ENCODE measurements at regions not wholly inside any gene's neighbourhood (a gene's known extent, or its start where the extent isn't known, plus 50 kb on each side); places are given as distances from the start of the nearest gene placed in this dataset.

DNA sequence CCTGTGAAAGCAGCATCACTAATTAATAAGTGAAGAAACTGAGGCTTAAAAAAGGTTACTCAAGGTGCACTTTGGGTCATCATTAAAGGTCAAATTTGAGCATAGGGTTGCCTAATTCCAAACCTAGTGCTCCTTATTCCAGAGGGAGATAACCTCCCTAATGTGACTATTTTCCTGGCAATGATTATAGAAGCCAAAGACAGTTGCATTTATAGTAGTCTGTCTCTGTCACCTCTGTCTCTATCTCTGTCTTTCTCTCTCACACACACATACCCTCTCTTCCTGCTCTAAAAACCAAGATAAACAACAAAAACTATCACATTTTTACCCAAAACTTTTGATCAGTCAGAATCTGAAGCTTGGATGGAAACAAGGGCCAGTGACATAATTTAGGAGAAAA lies 172.0 kb upstream of the LMCD1 start:
- in situ Hi-C loops (cut with MboI; ENCODE audit: low pct_unique_long_range_greater_than_20kb, low sequenced_read_pairs, unreplicated experiment) = no loop called here
- DNase-seq (ENCODE audit: low spot score) = no peak
- TF ChIP-seq CTCF (IDR thresholded peaks at IDR 0.05; ENCODE audit: extremely low read depth, insufficient read depth, missing control alignments) = no peak

DNA sequence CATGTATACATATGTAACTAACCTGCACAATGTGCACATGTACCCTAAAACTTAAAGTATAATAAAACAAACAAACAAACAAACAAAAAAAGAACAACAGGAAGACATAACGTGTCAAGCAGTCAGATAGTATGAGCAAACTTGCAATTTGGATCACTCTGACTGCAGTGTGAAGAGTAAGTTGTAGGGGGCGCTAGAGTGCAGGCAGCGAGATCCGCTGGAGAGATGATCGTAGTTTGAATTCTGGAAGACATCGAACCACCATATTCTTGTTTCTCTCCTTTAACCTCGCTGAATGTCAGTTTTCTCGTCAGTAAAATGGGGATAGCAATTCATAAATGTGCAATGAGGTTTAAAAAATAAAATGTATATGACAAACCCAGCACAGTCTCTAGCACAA lies 165.2 kb upstream of the LMCD1 start:
- in situ Hi-C loops (cut with MboI; ENCODE audit: low pct_unique_long_range_greater_than_20kb, low sequenced_read_pairs, unreplicated experiment) = no loop called here
- TF ChIP-seq CTCF (IDR thresholded peaks at IDR 0.05; ENCODE audit: extremely low read depth, insufficient read depth, missing control alignments) = peak; percentile 35
- DNase-seq (ENCODE audit: low spot score) = no peak

DNA sequence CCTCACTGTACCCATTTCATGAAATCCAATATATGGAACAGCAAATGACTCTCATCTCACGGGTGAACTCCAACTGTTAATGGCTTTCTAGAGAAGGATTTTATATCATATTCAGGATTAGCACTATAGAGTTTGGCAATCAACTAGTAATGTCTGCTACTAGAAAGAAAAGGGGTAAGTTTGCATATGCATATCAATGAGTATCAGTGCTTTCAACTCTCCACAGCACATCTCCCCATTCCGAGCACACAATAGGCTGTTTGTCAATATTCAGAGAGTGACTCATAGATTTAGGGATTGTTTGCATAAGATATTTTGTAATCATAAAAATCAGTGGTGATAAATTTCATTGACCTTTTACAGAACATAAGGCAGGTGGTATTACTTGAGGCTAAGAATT lies 163.2 kb upstream of the LMCD1 start:
- in situ Hi-C loops (cut with MboI; ENCODE audit: low pct_unique_long_range_greater_than_20kb, low sequenced_read_pairs, unreplicated experiment) = no loop called here
- no peak for TF ChIP-seq CTCF (IDR thresholded peaks at IDR 0.05; ENCODE audit: extremely low read depth, insufficient read depth, missing control alignments)
- DNase-seq (ENCODE audit: low spot score) = no peak

DNA sequence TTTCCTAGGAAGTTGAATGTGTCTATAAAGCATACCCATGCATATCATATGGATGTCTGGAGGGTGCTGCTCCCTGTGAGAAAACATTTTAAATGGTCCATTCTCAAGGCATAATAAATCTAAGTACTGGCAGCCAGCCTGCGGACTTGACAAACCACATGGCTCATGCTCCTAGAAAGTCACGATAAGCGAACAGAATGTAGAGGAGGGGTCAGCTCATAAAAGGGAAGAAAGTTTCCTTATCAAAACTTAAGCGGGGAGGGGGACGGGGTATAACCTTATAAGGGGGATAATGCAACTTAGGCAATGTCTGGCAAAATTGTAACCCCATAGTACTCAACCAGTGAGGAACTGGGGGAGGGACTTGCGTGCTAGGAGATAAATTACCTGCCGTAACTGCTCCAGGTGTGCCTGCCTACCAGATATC lies 159.8 kb upstream of the LMCD1 start:
- no peak for DNase-seq (ENCODE audit: low spot score)
- in situ Hi-C loops (cut with MboI; ENCODE audit: low pct_unique_long_range_greater_than_20kb, low sequenced_read_pairs, unreplicated experiment) = no loop called here

GRCh38 chr3:8343058-8343457 lies 158.6 kb upstream of the LMCD1 start:
- no peak for DNase-seq (ENCODE audit: low spot score)
- in situ Hi-C loops (cut with MboI; ENCODE audit: low pct_unique_long_range_greater_than_20kb, low sequenced_read_pairs, unreplicated experiment) = no loop called here

More for the DNA sequence above, 159.8 kb upstream of the LMCD1 start:
- TF ChIP-seq CTCF (IDR thresholded peaks at IDR 0.05; ENCODE audit: extremely low read depth, insufficient read depth, missing control alignments) = no peak

GRCh38 chr3:8345398-8345797 lies 156.2 kb upstream of the LMCD1 start:
- in situ Hi-C loops (cut with MboI; ENCODE audit: low pct_unique_long_range_greater_than_20kb, low sequenced_read_pairs, unreplicated experiment) = no loop called here
- DNase-seq (ENCODE audit: low spot score) = no peak
- TF ChIP-seq CTCF (IDR thresholded peaks at IDR 0.05; ENCODE audit: extremely low read depth, insufficient read depth, missing control alignments) = no peak

More at GRCh38 chr3:8343058-8343457, 158.6 kb upstream of the LMCD1 start:
- TF ChIP-seq CTCF (IDR thresholded peaks at IDR 0.05; ENCODE audit: extremely low read depth, insufficient read depth, missing control alignments) = no peak

- in situ Hi-C loops (cut with MboI; ENCODE audit: low pct_unique_long_range_greater_than_20kb, low sequenced_read_pairs, unreplicated experiment) = no loop called here
- no peak for TF ChIP-seq CTCF (IDR thresholded peaks at IDR 0.05; ENCODE audit: extremely low read depth, insufficient read depth, missing control alignments)
- DNase-seq (ENCODE audit: low spot score) = no peak
Measured at GRCh38 chr3:8348076-8348475, 153.5 kb upstream of the LMCD1 start.
